GM21515 (cell line): ENCODE measurements at regions not wholly inside any gene's neighbourhood (a gene's known extent, or its start where the extent isn't known, plus 50 kb on each side); places are given as distances from the start of the nearest gene placed in this dataset.
"Not testable (repeated sequence)": the region's sequence is repeated elsewhere in the genome, so short reads cannot be mapped to it uniquely, and the experiment has no call there.

Source experiments
- ATAC-seq: cut with Tn5 transposase; IDR thresholded peaks from one replicate; pipeline ENCODE4 v1.9.1; 2021; ENCODE audit not compliant: unreplicated experiment

GRCh38 chr10:4399556-4399955 lies 426.5 kb upstream of the AKR1E2 start:
- ATAC-seq: no peak

- ATAC-seq: no peak
Measured at GRCh38 chr10:4398602-4399001, 427.4 kb upstream of the AKR1E2 start.

DNA sequence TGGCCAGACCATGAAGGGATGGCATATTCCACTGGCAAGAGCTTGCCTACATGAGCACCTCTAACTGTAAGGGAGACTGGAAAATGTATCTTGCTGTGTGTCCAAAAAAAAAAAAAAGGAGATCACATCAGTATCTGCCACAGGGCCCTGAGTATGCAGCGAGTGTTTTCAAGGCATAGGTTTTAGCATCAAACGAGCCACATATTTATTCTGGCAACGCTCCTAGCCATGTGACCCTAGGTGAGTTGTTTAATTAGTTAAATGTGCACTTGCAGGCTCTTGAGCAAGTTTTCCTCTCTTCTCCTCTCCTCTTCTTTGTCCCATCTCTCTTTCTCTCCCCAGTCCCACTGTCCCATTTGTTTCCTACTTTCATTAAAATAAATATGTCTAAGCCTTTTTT lies 428.7 kb upstream of the AKR1E2 start:
- no peak for ATAC-seq

DNA sequence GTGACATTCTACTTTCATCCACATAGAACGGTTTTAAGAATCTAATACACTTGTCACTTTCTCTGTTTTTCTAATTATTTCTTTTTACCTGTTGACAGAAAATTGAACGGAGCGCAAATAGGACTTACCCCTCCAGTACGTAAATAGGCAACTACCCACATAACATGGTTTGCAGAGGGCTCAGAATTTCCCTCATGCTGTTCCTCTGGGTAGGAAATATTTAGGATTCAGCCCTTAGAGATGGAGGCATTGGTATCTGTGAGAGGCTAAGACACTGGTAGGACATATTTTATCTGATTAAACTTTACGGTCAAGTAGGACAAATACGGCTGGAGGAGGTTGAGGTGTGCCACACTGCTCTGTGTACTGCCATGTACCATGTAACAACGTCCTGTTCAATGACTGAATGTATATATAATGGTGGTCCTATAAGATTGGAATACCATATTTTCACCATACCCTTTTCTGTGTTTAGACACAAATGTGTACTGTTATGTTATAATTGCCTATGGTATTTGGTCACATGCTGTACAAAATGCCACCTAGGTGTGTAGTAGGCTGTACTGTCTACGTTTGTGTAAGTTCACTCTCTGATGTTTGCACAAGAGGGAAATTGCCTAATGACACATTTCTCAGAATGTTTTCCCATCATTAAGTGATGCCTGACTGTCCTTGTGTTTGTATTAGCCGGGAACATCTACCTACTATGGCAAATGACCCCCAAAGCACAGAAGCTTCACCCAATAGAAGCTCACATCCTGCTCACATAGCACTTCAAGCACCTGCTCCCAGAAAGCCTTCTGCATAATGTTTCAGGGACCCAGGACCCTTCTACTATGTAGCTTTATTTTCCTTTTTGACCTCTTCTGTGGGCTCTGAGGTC lies 429.4 kb upstream of the AKR1E2 start:
- no peak for ATAC-seq

DNA sequence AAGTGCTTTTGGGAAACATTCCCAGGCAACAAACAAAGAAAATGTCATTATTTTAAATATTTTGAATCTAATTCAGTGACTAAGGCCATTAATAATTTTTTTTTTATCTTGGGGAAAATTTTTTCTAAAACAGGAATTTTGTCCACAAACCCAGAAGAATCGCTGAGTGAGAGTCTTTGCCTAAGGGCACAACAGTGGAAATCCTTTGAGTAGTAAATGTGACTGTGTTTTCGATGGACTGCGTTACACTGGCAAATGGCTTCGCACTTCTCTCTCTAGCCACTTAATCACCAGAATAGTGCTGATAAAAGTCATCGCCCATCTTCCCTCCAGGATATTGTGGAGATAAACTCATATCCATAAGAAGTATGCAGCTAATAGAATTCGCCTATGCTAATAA lies 430.3 kb upstream of the AKR1E2 start:
- no peak for ATAC-seq

- ATAC-seq: not testable (repeated sequence)
Measured at GRCh38 chr10:4394455-4394854, 431.6 kb upstream of the AKR1E2 start.

DNA sequence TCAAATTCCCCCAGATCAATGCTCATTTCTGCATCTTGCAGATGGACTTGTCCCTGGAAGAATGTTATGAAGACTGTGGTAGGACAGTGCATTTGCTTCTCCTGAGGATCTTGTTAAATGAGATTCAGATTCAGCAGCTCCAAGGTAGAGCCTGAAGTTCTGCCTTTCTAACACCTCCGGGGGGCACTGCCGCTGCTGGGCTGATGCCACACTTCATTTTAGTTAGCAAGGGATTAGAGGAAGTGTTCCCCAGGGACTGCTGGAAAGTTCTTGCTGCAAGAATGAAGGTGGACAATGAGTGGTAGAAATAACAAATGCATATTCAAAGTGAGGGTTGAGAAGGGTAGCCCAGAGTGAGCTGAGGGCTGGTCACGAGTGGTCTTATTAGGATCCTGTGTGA lies 434.3 kb upstream of the AKR1E2 start:
- no peak for ATAC-seq

DNA sequence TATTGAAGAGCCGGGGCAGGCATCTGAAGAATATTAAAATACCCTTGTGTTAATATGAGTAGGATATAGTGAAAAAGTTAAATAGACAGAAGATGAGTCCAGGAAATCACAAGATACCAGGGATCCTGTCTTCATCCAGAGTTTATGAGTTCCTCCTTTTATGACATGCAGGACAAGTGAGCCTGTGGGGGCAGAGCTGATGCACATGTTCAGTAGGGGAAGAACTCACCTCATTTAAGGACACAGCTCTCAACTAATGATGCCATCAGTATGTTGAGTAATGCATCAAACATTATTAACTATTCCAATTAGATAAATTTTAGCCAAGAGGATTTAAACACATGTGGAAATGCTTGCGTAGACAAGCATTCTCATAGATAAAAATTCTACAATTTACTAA lies 435.8 kb upstream of the AKR1E2 start:
- ATAC-seq: no peak

DNA sequence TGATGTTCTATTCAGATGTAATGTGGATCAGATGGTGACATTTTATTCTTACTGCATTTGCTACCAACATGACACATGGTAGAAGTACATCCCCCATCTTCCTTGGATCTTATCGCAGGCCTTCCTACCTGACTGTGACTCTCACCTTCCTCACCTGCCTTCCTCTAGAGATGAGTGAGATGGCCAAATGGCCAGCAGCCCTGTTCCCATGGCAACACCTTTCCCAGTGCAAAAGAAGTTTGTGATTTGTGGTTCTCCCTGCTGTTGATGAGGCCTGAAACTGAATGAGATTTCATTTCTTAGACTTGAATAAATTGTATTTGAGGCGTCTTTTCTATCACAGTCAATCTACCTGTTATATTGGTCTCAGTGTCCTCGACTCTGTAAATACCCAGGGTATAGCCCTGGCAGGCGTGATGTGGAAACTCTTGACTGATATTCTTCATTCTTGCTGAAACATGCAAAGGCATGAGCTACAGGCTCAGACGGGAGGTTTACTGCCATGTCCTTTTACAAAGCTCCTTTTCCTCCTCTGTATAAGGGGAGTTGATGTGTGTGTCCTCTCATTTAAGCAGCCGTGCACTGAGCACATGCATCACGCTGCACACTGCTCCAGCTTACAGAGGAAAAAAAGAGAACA lies 440.7 kb upstream of the AKR1E2 start:
- ATAC-seq: no peak

- no peak for ATAC-seq
Measured at GRCh38 chr10:4384245-4384644, 441.8 kb upstream of the AKR1E2 start.

DNA sequence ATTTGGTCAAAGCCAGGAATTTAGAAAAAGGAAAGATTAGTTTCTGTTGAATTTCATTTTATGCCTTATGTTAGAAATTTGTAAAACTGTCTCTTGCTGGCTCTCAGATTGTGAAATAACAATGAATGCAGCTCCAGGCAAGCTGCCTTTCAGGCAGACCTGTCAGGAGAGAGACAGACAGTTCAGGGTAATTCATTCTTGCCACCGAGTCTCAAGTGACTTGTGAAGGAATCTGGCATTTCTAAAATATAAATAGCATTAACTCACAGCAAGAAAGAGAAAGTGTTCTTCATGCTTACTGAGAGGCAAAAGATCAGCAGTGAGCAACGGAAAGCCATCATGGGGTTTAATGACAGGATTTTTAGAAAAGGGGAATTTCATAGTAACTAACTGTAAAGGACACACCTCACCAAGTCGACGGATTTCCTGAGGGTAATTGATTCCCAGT lies 442.3 kb upstream of the AKR1E2 start:
- no peak for ATAC-seq

- no peak for ATAC-seq
Measured at GRCh38 chr10:4382811-4383210, 443.2 kb upstream of the AKR1E2 start.

GRCh38 chr10:4373612-4374011 lies 452.4 kb upstream of the AKR1E2 start:
- no peak for ATAC-seq

DNA sequence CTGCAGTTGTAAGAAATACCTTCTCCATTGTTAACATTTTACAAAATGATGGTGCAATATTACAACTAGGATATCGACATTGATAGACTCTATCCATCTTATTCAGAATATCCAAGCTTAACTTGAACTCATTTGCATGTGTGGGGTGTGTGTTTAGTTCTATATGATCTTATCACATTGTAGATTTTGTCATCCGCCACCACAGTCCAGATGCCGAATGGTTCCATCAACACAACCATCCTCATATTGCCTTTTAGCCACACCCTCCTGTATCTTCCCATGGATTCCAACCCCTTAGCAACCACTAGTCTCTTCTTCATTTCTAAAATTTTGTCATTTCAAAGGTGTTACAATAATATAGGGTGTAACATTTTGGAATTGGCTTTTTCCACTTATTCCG lies 452.9 kb upstream of the AKR1E2 start:
- no peak for ATAC-seq

DNA sequence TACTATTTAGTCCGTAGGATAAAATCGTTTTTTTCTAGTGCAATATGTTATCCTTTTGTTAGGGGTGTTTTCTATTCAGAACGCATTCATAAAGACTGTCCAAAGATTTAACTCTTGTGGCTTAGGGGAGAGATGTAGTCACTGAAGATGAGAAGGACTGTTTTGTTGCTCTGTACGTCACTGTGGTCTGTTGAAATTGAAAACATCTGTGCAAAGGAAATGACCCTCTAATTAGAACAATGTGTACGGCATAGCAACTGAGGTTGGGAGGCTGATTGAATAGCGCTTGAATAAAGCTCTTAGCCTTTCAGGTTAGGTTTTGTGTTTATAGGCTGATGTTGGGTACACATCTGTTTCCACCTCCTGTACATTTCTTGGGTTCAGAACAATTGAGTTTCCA lies 453.4 kb upstream of the AKR1E2 start:
- no peak for ATAC-seq

DNA sequence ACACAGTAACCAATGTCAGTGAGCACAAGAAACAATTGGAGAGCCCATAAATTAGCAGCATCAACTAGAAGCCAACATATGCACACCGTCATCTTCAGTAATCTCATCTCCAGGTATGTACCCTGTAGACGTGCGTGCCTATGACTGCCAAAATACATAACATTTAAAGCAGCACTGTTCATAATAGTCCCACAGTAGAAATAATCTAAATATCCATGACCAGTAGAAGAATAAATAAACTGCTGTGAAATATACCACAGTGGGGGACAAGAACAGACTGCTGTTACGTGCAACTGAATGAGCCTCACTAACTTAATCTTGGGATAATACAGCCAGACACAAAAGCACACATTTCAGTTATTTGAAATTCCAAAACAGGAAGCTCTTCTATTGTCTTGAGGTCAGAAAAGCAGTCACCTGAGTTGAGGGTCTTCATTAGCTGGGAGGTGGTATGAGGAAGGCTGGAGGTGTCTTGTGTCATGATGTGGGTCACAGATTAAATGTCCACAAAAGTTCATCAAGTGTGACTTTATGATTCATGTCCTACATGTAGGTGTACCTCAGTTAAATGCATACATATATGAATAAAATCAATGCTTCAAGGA lies 454.2 kb upstream of the AKR1E2 start:
- ATAC-seq: no peak

GRCh38 chr10:4370376-4370775 lies 455.6 kb upstream of the AKR1E2 start:
- ATAC-seq: no peak

DNA sequence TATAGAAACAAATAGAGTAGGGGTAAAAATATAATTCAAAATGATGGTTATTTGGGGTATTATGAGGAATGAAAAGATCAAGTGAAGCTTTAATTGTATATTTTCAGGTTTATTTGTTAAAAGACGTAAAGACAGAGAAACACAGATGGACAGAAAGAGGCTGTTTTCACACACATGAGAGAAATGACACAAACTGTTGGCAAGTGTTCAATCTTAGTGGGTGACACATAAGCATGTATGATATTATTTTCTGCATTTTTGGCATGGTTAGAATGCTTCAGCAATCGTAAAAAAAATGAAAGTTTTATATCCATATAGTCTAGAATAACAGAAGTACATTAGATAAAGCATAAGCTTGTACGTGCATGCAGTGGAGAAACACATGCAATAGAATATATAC lies 464.4 kb upstream of the AKR1E2 start:
- ATAC-seq: no peak

DNA sequence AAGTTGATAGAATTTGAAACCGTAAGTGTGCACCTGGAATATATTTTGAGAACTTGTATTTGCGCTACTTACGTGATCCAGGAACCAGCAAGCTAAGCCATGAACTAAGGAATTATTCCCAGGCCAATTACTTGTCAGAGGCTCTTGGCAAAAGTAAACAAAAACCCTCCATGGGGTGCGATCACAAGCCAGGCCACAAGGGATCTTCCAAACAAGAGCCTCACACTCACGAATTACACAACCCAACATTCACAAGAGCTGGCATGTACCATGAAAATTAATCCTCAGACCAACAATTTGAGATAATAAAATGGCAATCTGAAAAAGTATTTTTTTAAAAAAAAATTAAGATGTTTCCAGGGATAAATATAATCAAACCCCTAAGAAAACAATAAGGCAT lies 467.0 kb upstream of the AKR1E2 start:
- no peak for ATAC-seq

DNA sequence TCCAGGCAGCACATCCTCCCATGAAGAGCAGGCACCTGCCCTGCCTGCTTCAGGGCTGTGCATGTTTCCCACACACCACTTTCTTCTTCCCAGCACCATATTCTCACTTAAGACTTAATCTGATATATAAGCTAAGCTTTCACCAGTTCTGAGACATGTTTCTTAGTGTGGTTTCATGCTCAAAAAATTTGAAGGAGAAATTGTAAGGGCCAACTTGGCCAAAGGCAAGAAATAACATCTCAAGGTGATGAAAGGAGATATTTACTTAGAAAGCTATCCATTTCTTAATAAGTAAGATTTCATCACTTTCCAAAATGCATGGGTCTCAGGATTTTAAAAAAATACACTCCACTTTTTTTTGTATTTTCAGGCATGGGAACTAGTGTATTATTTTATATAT lies 468.1 kb upstream of the AKR1E2 start:
- no peak for ATAC-seq

- no peak for ATAC-seq
Measured at GRCh38 chr10:4355350-4355749, 470.7 kb upstream of the AKR1E2 start.

DNA sequence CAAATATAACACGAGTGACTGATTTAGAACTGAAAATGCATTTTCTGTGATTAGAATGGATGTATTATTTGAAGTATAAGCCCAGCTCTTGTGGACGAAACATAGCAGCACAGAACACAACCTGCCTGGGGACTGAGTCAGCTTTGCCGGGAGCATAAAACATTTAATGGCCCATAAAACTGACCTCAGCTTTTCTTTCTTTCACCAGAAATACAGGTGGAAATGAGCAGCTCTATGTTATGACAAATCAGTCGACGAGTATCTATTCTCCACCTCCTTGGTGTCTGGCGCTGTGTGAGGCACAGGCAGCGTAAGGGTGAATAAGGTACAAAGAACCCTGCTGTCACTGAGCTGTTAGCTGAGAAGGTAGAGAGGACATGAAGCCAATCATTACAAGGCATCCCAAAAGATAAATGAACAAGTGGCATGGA lies 471.6 kb upstream of the AKR1E2 start:
- ATAC-seq: no peak
